ENCODE measurements at regions not wholly inside any gene's neighbourhood (a gene's known extent, or its start where the extent isn't known, plus 50 kb on each side); places are given as distances from the start of the nearest gene placed in this dataset.

GRCh38 chr4:11722223-11722622 is 293.5 kb upstream of the HS3ST1 start:
- Histone ChIP-seq H3K36me3 (ENCODE audit: insufficient read depth in 1 of 2, low read depth in 1 of 2) (no peaks in the 10 kb centered on the region), H3K4me3 (no peak overlapping the region), H3K27me3 (ENCODE audit: insufficient read depth in 3 of 3, low read length in 2 of 3) (no peaks in the 10 kb centered on the region), H3K27ac (no peak overlapping the region), H3K4me1 (no peaks in the 10 kb centered on the region), H3K9me3 (no peaks in the 10 kb centered on the region)
- 72 to 81% (median 80%) methylated on average over 4 of the region's 4 CpGs for WGBS, 3 donors
- intact Hi-C loops (cut with DNase I): no loop called here
- DNase-seq: no peak
- no peak for TF ChIP-seq CTCF (IDR thresholded peaks at IDR 0.05)
- no peak for ATAC-seq

GRCh38 chr4:11720292-11720691 is 291.6 kb upstream of the HS3ST1 start:
- WGBS, 3 donors: 14 to 25% (median 19%) methylated on average over 1 of the region's 1 CpG
- Histone ChIP-seq H3K36me3 (ENCODE audit: insufficient read depth in 1 of 2, low read depth in 1 of 2) (no peaks in the 10 kb centered on the region), H3K9me3 (no peaks in the 10 kb centered on the region), H3K4me3 (no peak overlapping the region), H3K4me1 (no peaks in the 10 kb centered on the region), H3K27ac (no peak overlapping the region), H3K27me3 (ENCODE audit: insufficient read depth in 3 of 3, low read length in 2 of 3) (no peaks in the 10 kb centered on the region)
- DNase-seq: no peak
- peak; percentile 35 for TF ChIP-seq CTCF (IDR thresholded peaks at IDR 0.05)
- intact Hi-C loops (cut with DNase I): no loop called here
- no peak for ATAC-seq

GRCh38 chr4:11719879-11720278 is 291.2 kb upstream of the HS3ST1 start:
- no peak overlapping the region for H3K4me3 ChIP-seq
- H3K9me3 ChIP-seq: no peaks in the 10 kb centered on the region
- H3K27me3 ChIP-seq (ENCODE audit: insufficient read depth in 3 of 3, low read length in 2 of 3): no peaks in the 10 kb centered on the region
- peak in 1 of 2 donors; percentile 14 for DNase-seq
- intact Hi-C loops (cut with DNase I): no loop called here
- no peak for ATAC-seq
- 74 to 79% (median 74%) methylated on average over 4 of the region's 4 CpGs for WGBS, 3 donors
- no peaks in the 10 kb centered on the region for H3K36me3 ChIP-seq (ENCODE audit: insufficient read depth in 1 of 2, low read depth in 1 of 2)
- H3K27ac ChIP-seq: no peak overlapping the region
- TF ChIP-seq CTCF (IDR thresholded peaks at IDR 0.05): no peak
- H3K4me1 ChIP-seq: no peaks in the 10 kb centered on the region

- H3K36me3 ChIP-seq (ENCODE audit: insufficient read depth in 1 of 2, low read depth in 1 of 2): no peaks in the 10 kb centered on the region
- H3K27ac ChIP-seq: no peak overlapping the region
- no peak for TF ChIP-seq CTCF (IDR thresholded peaks at IDR 0.05)
- DNase-seq: no peak
- no peaks in the 10 kb centered on the region for H3K27me3 ChIP-seq (ENCODE audit: insufficient read depth in 3 of 3, low read length in 2 of 3)
- WGBS, 3 donors: 83 to 85% (median 83%) methylated on average over 3 of the region's 3 CpGs
- intact Hi-C loops (cut with DNase I): no loop called here
- ATAC-seq: no peak
- H3K4me1 ChIP-seq: no peaks in the 10 kb centered on the region
- H3K9me3 ChIP-seq: no peaks in the 10 kb centered on the region
- no peak overlapping the region for H3K4me3 ChIP-seq
Measured at GRCh38 chr4:11715753-11716521, 287.2 kb upstream of the HS3ST1 start.
